HG03378 (cell line): ENCODE measurements at regions not wholly inside any gene's neighbourhood (a gene's known extent, or its start where the extent isn't known, plus 50 kb on each side); places are given as distances from the start of the nearest gene placed in this dataset.
"Not testable (repeated sequence)": the region's sequence is repeated elsewhere in the genome, so short reads cannot be mapped to it uniquely, and the experiment has no call there.

Experiments
- ATAC-seq: cut with Tn5 transposase; IDR thresholded peaks from one replicate; pipeline ENCODE4 v1.9.1; 2021; ENCODE audit warnings: mild to moderate bottlenecking, moderate library complexity; ENCODE audit not compliant: unreplicated experiment

DNA sequence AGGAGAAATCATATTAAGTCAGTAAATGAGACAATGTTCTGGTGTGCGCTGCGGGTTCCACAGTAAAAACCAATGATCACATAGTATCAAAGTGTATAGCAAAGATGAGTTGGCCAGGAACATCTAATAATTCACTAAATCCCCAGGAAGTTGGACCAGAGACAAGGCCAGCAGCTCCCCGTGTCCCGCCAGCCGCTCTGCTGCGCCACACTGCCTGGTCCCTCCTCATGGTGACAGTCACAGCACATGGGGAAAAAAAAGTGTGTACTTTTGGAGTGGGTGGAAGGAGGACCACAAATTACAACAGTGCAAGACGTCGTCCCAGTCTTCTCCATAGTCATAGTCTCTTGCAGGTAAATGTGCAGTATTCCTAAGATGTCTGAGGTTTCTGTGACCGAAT, 239.0 kb upstream of the RNF32 start:
- no peak for ATAC-seq

DNA sequence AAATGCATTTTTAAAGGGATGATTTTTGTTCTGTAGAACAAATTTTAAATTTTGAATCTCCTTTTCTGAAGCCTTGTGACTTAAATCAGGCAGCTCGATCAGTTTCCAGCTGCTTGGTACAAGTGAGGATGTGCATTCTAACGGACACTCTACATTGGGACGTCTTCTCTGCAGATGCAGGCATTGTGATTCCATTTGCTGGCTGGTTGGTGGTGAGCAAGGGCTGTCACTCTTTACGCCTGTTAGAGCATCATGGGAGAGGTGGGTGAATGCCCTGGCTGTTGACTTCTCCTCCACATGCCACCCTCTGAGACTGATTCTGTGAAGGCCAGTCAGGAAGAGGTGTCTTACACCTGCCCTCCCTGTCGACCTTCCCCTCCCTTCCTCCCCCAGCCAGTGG, 240.5 kb upstream of the RNF32 start:
- no peak for ATAC-seq

DNA sequence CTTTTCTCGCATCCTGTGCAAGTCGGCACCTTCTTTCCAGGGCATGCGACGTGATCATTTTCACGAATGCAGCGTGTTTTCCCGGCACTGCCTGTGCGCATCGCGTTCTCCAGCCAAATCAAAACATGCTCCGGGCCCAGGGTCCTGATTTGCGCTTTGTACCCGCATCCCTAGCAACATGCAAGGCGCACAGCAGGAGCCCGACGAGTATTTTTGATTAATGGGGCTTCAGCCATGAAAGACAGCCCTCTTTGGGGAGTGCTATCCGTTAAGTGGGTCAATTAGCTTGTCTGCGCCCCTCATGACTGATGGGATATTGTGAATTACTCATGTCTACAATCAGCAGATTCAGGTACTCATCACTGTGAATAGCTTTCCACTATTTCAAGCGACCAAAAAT, 243.3 kb upstream of the RNF32 start:
- ATAC-seq = no peak

DNA sequence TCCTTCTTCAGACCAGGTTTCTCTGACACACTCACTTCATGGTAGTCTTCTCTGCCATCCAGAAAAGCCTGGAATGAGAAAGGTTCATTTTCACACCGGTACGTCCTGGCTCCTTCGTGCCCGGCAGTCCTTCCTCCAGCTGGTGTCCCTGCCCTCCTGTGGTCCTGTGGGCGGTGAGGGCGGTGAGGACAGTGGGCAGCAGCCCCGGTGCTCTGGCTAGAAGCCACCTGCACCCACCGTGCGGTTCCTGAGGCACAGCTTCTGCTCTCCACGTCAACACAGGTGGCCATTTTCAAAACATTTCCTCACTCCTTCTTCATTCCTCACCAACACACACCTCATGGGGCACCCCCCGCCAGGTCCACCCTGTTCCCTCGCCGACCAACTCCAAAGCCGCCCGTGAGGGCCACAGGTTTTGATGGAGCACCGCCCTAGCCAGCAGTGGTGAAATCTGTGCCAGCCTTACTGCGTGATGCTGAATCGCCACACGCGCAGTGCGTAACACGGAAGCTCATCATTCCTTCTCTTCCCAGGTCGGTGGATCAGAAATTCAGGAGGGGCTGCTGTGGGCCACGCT, 251.4 kb upstream of the RNF32 start:
- no peak for ATAC-seq

DNA sequence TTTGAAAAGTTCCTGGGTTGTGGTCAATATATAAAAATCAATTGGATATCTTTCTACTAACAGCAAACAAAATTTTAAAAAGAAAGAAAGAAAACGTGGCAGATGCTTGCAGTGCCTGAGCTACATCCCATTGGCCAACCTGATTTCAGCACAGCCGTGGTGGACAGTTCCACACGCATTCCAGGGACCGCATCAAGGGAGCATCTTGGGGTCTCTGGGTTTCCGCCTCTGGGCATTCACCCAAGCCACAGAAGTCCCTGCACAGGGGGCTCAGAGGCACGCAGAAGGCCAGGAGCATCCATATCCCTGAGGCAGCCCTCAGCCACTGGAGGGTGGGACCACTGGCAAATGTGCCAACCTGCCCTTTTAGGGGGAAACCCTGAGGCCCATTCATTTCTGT, 254.5 kb upstream of the RNF32 start:
- ATAC-seq = no peak

DNA sequence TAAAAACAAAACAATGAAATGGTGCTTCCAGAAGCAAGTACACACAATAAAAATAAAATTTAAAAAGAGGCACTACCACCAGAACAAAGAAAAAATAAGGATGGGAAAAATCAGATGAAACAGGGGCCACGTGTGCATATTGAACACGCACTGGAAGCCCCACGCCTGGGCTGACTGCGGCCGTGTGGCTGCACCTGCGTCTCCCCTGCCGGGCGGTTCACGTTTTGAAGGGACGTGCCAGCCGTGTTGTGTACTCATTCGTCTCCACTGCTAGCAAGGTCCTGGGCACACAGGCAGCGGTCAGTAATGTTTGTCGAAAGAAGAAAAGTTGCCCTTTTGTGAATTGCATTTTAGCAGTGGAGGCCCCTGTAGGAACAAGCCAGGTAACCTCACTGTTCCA, 255.9 kb upstream of the RNF32 start:
- ATAC-seq = no peak

DNA sequence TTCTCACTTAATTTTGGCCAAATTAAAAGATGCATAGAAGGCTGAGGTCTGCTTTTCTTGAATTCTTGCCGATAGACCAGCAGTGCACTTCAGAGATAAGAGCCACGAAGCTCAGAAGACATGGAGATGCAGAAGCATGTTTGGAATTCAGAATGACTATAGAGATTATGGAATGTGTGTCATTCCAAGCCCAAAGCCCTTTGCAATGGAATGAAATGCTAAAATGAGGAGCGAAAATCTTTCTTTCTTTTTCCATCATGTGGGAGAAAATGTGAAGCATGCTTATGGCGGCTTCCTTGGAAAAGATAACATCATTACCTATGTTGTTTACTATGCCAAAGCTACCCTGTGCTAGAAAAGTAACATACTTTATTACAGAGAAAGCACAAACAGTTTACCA, 257.0 kb upstream of the RNF32 start:
- no peak for ATAC-seq

DNA sequence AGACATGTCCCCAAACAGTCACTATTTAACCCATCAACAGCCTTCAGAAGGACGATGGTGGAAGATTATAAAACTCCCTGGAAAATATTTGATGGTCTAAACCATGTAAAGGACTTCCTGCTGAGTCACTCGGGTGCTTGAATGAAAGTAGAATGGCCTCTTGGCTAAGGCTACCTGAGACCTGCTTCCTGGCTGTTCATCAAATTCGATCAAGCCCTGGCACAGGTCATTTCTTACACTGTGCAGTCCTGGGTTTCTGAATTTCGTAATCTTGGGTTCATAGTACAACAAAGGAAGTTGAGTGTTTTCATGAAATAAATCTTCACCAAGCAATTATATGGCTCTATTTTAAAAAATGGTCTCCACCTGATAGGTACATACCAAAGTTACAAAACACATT, 260.3 kb upstream of the RNF32 start:
- ATAC-seq = no peak

DNA sequence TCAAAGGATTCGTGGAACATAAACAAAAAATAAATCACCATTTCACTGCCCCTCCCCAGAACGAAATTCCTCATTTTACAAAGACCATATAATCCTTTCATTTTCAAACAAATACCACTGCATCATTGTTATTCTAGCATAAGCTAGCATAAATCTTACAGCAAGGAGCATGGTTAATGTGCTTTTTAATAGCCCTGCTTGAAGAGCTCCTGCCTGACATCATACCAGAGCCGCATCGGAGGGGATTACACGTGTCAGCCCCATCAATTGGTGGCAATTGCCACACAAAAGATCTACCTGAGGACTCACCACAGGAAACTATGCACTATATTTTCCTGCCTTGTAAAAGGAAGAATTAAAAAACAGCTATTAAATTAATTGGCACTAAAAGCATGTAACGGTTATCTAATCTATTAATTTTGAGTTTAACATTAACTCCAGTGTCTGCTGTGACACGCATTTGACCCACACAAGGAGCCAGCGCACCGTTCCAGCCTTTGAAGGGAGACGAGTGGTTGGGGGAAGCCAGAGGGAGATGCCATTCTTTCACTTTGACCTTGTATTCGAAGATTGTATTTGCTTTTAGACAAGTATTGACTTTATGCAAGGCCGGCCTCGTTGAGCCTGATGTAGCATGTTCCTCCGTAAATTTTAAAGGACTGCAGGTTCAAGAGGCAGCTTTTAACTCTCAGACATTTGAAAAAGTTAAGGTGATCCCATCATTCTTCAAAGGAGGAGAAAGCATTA, 261.1 kb upstream of the RNF32 start:
- ATAC-seq = no peak

DNA sequence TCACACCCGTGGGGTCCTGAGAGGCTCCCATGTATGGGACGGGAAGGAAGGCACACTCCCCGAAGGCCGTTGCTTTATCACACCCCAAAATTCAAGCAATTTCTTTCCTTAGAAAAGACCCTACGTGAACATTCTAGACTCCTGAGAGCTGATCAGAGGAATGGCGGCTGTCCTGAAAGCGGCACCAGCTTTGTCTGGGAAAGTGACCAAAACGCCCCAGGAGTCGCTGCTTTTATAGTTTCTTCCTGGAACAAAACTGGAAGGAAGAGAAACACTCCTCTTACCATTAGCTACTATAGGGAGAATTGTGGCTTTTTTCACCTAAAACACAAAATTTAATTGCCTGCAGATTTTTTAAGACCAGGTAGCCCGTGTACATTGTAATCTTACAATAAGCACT, 261.8 kb upstream of the RNF32 start:
- ATAC-seq = no peak

DNA sequence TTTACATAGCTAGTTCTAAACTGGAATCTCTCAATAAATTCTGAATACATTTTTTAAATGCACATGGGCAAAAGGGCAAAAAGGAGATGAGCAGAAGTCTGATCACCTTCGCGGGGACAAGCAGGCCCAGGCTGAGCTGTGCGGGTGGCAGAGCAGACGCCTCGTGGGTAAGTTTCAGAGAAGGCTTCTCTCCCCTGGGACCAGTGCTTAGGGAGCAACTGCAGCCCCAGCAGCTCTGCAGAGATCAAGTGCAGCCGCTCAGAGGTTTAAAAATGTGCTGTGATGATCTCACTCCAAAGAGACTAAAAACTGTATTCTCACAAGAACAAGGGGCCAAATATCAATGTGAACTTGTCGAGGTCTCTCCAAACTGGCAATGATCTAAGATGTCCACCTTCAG, 264.3 kb upstream of the RNF32 start:
- no peak for ATAC-seq

DNA sequence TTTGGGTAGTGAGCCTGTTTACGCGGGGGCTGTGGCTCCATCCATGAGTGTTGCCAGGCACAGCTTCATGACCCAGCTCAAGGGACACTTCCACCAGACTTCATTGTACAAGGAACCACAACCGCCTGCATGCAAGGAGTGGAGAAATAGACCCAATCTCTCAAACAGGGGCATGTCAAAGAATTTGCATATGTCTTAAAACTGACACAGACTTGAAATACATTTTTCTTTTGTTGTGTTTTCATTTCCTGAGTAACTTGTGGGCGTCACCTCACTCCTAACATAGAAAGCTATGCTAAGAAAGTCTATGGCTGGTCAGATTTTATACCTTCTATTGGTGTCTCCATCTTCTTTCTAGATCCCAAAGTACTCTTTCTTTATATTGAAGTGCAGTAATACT, 266.2 kb upstream of the RNF32 start:
- ATAC-seq = no peak

DNA sequence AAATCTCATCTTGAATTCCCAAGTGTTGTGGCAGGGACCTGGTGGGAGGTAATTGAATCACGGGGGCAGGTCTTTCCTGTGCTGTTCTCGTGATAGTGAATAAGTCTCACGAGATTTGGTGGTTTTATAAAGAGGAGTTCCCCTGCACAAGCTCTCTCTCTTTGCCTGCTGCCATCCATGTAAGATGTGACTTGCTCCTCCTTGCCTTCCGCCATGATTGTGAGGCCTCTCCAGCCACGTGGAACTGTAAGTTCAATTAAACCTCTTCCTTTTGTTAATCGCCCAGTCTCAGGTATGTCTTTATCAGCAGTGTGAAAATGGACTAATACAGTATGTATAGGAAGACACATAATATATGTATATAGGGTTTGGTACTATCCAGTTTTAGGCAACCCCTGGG, 270.6 kb upstream of the RNF32 start:
- ATAC-seq = not testable (repeated sequence)

DNA sequence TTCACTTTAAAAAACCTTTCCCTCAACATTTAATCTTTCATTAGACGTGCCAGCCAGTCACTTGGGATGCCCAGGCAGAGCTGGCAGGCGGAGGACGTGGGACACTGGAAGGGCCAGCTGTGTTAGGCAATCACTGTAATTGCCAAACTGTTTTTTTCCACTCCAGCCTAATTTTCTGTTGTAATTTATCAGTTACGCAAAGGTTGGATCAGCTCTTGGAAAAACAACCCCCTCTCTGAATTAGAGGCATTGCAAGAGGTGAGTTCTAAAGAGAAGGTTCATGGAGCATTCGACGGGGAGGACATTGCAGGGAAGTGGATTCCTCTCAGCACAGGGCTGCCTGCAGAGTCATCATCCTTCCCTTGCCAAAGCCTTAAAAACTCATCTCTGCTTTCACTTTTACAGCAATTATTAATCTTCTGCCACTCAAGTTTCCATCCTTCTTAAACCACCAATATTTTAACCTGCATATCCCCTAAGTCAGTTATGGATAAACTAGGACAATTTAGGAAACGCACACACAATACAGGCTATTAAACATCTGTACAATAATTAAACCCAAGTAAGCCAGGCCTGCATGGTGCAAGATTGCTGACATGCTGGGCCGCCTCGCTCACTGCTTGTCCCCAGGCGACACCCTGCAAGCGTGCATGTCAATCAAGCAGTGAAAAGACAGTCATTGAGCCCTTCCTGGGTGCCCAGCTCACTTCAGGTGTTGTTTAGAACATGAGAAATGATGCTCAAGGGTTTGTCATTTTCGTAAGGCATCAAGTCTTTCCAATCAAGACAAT, 272.3 kb upstream of the RNF32 start:
- no peak for ATAC-seq

DNA sequence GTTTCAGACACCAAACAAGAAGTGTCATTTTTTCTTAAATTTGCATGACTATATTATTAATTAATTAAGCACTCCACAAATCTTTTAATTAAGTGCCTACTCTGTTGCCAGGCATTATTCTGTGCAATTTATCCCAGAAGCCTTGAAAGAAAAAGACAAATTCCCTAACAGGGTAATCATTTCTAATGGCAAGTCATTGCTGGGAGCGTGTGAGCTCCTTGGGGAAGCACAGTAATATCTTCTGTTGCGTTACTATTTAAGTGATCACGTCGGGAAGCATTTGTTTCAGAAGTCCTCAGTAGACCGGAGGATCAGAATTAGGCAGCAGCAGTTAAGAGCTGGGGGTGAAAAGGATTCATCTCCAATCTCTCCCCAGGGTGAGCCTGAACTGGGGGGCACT, 276.8 kb upstream of the RNF32 start:
- no peak for ATAC-seq

DNA sequence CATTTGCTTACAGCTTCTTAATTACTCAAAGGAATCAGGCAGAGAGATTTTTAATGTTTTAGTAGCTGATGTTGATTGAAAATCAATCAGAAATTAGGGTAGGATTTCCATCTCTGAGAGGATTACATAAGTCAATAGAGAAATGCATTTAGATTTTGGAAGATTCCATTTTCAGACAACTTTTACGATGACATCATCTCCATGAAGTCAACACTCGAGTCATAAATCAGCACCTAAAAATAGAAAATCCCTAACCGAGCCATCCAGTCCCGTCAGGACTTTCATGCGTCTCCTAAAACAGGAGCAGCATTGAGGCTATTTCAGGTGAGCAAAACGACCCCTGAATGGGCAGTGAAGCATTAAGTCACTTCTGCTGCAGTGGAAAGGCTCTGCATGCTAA, 279.7 kb upstream of the RNF32 start:
- ATAC-seq = no peak

DNA sequence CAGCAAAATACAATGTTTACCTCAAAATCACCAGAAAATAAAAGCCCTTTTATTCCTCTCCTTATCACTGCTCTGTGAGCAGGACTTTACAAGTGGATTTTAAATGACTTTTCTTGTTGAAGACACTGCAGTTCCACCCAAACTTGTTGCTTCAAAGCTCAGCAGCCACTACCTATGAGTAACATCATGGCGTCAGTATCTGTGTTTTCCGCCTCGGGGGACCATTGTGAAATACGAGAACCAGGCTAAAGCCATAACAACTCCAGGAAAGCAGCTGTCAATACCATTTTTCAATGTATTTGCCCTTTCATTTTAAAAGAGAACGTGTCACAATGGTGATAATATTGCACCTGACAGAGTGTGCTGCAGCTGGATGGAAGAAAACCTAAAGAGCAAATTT, 284.0 kb upstream of the RNF32 start:
- ATAC-seq = no peak

DNA sequence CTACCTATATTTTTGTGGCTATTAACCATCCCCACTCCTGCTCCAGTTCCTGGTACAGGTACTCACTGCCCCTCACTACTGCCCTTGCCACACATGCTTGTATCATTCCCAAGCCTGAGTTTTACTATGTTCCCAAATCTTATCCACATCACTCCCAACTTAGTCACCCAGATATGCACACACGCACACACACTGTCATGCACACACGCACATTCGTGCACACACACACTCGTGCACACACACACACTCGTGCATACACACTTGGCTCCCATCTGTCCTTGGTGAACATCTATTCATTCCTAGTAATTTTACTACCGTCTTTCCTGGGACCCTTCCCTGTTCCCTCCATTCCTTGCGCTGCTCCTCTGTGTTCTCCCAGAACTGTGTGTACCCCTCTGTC, 287.2 kb upstream of the RNF32 start:
- no peak for ATAC-seq

DNA sequence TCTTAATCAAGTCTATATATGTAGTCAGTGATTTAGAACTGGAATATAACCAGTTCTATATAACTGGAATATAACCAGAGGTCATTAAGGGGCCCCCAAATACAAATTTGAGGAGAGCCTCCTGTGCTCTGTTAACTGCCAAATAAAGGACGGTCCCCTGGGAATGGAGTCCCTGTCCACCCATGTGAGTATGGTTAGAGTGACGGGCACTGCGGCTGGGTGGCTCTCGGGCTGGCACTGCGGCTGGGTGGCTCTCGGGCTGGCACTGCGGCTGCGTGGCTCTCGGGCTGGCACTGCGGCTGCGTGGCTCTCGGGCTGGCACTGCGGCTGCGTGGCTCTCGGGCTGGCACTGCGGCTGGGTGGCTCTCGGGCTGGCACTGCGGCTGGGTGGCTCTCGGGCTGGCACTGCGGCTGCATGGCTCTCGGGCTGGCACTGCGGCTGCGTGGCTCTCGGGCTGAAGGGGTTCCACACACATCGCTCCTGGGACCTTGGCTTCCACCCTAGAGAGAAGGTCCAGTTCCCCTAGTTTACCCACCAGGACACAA, 292.8 kb upstream of the RNF32 start:
- ATAC-seq = not testable (repeated sequence)

DNA sequence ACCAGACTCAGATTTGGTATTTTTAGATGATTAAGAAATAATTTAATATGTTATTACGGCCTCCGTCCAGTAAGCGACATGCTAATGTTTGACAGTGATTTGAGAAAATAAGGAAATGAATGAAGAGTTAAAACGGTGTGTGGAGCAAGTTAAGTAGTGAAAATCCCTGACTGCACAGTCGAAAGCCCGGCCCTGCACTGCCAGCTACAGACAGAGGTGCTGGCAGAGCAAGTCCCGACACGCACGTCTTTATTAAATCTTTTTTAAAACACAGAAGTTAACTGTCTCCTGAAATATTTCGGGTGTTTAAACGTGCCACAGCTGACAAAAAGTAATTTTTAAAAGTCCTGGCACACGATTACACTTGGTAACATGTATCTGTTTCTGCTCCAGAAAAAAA, 293.4 kb upstream of the RNF32 start:
- ATAC-seq = no peak

DNA sequence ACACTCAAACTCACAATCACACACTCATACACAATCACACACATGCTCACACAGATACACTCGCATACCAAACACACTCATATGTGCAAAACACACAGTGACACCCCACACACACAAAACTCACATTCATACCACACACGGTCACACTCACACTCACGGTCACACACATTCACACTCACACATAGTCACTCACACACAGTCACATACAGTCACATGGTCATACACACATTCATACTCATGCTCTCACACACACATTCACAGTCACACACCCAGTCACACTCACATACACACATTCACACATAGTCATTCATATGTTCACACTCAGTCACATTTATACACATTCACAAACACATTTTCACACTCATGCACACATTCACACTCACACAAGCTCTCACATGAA, 296.0 kb upstream of the RNF32 start:
- no peak for ATAC-seq

DNA sequence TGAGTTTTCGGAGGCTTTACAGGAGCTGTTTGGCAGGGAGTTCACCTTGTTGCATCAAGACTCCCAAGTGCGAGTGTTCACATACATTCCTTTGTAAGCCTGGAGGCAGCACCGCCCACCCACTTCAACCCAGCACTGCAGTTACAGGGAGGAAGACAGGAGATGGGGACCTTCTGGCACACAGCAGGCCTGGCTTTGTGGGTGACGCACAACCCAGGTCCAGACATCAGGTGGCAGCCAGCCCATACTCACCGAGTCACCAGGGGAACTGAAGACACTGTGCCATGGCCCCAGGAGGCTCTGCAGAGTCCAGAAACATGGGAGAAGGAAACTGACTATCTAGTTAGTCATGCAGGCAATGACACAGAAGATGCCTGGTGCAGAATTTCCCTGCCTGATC, 305.9 kb upstream of the RNF32 start:
- ATAC-seq = no peak
